RPMI8226 (cell line): ENCODE measurements at regions not wholly inside any gene's neighbourhood (a gene's known extent, or its start where the extent isn't known, plus 50 kb on each side); places are given as distances from the start of the nearest gene placed in this dataset.
"Not testable (repeated sequence)": the region's sequence is repeated elsewhere in the genome, so short reads cannot be mapped to it uniquely, and the experiment has no call there.

Source experiments
- DNase-seq: peaks from one replicate; pipeline ENCODE4 v3.0.0-alpha.2; 2015

DNA sequence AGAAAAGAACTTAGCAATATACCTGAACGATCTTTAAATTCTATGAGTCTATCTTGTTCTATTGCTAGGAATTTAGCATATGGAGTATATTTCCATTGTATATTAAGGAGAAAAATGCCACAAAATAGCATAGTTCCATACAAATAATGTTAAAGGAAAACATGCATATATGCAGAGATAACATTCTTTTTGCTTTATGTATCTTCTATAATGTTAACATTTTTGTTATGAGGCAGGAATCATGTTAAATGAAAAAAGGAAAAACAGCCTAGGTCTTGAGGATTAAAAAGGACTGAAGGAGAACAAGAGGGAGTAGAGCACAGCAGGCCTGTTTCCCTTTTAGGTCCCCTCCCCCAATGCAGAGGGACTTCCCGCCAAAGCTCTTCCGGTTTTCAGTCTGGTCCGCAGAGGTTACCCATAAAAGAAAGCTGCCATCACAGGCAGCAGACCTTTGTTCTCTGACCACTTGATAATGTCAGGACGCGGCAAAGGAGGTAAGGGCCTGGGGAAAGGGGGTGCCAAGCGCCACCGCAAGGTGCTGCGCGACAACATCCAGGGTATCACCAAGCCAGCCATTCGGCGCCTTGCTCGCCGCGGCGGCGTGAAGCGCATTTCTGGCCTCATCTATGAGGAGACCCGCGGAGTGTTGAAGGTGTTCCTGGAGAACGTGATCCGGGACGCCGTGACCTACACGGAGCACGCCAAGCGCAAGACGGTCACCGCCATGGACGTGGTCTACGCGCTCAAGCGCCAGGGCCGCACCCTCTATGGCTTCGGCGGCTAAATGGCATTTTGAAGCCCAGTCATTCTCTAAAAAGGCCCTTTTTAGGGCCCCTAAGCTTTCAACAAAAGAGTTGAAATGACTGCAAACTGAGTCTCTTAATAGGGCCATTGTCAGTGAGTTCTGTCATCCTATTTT is 108.4 kb upstream of the PRSS16 start:
- peak; percentile 96 for DNase-seq

DNA sequence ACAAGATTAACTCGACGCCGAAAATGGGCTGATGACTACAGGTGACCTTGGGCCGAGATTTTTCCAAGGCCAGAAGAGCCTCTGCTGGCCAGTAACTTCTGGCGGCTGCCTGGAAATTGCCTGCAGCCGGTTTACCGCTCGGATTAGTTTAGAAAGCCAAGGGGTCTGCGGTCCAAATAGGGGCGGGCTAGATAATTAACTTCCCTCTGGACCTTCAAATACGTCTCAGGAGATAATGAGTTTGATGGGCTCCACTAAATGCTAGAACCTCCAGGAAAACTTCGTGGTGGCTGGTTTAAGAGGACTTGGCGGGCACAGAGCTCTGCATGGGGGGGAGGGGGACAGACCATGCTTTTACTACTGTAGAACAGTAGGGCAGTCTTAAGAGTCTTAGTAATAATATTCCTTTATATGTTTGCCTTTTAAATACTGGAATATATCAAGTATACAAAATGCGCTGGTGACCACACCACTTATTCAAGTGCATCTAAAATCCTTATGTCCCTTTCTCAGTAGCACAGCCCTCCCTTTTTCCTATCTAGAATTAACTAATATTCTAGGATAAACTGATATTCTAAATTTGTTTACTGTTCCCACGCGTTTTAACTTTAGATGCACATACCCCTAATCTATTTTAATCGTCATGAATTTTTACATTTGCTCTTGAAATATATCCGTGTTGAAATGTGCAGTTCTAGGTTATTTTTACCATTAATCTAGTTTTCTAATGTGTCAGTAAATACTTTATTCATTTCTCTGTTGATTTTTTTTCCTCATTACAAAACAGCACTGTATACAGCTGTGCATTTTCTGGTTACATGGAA is 107.5 kb upstream of the PRSS16 start:
- peak; percentile 81 for DNase-seq

DNA sequence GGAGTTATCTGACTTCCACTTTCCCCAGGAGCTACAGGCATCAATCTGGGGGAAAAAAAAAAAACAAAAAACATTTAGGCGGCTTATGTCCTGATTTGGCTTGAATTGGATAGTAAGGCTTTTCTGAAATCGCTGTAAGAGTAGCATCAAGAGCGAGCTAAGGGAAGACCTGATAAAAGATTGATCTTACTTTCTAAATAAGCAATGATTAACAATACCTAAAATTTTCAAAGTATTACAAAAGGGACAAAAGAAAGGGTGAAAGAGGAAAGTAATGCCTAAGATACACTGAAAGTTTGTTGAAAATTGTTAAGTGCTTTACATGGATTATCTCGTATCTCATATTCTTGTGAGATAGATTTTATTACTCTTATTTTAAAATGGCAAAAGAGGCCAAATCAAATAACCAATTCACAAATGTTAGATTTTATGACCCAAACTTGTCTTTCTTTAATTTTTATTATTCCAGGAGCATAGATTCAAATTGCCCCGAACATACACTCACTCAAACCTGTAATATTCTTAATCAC is 106.4 kb upstream of the PRSS16 start:
- DNase-seq = no peak

DNA sequence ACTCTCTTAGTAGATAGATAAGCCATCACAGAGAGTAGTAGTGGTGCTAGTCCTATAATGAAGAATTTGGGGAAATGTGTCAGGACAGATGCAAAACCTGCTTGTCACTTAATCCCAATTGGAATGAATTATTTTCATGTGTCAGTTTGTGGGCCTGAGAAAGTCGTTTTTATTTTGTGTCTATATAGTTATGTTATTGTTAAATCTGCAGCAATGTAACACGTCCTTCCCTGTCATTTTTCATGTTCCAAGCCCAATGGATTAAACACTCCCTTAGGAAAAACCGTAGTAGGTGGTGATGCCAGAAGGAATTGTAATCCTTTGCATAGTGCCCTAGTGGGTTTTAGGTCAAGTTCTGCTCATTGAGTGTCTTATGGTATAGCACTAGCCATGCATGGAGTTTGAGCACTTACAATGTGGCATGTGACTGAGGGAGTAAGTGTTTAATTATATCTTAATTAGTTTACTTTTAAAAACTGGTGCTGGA is 105.9 kb upstream of the PRSS16 start:
- DNase-seq = no peak

DNA sequence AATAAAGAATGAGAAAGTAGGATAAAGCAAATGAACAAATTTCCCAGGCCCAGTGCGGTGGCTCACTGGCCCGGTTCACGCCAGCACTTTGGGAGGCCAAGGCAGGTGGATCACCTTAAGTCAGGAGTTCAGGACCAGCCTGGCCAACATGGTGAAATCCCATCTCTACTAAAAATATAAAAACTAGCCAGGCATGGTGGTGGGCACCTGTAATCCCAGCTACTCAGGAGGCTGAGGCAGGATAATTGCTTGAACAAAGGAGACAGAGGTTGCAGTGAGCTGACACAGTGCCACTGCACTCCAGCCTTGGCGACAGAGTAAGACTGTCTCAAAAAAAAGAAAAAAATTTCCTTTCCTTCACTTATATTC is 104.5 kb upstream of the PRSS16 start:
- DNase-seq = not testable (repeated sequence)

DNA sequence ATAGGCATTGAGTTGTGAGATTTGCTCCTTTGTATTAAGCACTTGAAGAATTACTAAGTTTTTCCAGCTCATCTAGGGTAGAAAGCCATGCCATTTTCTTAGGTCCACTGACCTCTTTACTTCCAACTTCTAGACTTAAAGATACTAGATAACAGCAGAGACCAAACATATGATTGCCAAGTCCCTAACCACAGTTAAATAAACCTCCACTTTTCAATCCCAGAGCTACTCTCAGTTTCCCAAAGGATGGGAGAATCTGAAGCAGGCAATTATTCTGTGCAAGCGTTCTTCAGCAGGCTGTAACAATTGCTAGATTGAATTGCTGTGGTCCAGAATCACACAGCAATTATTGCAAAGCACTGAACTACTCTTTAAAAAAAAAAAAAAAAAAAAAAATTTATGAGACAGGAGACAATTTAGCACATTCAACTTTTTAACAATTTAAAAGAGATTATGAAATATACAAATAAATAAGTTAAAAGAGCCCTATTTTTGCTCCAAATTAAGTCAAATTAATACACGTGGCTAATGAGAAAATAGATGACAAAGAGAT is 104.0 kb upstream of the PRSS16 start:
- DNase-seq = no peak

DNA sequence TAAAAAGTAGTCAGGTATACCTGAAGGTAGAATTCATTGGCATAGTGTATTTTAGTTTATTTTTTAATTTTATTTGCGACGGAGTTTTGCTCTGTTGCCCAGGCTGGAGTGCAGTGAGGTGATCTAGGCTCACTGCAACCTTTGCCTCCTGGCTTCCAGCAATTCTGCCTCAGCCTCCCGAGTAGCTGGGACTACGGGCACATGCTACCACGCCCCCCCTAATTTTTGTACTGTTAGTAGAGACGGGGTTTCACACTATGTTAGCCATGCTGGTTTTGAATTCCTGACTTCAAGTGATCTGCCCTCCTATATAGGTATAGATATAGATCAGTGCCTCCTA is 102.8 kb upstream of the PRSS16 start:
- DNase-seq = peak; percentile 69

DNA sequence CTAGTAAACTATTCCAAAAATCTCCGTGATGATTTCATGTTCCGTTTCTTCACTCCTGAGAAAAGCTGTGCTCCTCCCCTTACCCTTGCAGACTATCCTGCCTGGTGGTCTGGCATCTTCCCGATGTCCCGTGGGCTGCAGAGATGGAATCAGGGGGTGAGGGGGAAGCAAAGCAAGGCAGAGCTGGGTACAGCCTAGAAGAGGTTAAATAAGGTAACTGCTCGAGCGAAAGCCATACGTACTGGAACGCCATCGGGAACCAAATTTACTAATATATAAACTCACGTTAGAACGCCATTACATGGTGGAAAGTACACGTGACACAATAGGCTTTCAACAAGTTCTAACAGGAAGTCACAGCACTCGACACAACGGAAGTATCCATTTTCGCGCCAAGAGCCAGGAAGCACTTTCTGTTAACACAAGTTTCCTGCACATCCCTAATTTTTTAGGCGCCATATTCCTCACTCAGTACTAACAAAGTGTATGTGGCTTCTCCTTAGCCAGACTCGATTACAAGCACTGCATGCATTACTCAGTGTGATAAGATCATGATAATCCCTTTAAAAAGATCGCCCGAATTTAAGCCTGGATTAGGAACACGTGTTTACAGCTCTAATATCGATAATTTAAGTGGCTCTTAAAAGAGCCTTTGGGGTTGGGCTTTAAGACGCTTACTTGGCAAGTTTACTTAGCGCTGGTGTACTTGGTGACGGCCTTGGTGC is 101.6 kb upstream of the PRSS16 start:
- DNase-seq = peak; percentile 94

DNA sequence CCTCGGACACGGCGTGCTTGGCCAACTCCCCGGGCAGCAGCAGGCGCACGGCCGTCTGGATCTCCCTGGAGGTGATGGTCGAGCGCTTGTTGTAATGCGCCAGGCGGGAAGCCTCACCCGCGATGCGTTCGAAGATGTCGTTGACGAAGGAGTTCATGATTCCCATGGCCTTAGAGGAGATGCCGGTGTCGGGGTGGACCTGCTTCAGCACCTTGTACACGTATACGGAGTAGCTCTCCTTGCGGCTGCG is 101.1 kb upstream of the PRSS16 start:
- DNase-seq = not testable (repeated sequence)

DNA sequence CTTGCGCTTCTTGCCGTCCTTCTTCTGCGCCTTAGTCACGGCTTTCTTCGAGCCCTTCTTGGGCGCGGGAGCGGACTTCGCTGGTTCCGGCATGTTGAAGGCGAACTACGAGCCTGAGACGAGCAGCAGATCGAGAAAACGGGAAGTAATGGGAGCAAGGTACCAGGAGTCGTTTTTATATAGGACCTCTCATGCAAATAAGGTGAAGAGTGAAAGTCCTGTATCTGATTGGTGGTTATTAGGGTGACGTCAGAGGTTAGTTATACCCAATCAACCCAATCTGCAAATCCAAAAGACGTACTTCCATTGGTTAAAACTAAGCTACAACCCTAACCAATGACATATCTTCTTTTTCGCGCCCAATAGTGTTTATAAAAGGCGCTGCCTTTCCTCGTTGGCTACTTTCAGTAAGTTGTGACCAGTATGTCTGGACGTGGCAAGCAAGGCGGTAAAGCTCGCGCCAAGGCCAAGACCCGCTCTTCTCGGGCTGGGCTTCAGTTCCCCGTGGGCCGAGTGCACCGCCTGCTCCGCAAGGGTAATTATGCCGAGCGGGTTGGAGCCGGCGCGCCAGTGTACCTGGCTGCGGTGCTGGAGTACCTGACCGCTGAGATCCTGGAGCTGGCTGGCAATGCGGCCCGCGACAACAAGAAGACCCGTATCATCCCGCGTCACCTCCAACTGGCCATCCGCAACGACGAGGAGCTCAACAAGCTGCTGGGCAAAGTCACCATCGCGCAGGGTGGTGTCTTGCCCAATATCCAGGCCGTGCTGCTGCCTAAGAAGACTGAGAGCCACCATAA is 100.6 kb upstream of the PRSS16 start:
- peak; percentile 97 for DNase-seq

DNA sequence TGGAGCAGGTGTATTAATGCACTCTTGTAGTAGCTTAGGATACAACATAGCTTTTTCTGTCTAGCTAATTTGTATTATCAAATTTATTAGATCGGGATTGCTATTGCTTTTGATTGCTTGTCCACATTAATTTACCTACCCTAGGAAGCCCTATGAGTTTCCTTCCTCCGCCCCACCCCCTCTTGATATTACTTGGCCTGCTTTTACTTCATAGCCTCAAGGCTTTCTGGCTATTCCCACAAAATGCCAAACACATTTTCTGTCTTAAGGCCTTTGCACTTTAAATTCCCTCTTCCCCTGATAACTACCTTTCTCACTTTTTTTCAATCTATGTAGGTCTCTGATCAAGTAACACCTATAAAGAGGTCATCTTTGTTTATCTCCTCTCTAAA is 99.1 kb upstream of the PRSS16 start:
- DNase-seq = no peak

DNA sequence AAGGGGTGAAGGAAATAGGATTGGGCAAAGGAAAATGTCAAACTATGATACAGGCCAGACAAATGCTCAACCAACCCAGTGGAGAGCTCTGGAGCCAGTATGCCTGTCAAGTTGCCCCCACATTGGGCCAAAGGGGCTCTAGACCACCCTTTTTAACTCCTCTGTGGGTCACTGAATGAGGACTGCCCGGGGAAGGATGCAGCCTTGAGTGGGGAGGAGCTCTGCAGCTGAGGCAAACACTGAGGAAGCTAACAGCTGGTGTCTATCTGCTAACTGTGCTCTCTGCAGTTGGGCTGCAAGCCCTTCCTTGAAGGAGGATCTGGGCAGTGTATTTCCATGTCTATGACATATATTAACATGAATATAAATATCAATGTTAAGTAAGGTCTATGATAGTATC is 98.4 kb upstream of the PRSS16 start:
- DNase-seq = no peak

DNA sequence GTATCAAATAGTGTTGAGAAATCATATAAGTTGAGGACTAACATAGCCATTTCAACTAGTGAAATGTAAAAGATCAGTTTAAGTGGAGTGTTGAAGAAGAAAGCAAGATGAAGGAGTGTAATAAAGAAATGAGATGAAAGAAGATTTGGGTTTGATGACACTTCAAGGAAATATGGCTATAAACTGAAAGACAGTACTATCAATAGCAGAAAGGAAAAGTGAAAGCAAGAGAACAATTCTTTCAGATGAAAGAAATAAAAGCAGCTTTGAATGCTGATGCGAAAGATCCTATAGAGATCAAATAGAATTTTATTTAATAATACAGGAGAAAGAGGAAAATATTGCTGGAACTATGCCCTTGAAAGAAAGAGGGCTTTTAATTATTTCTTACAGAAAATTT is 92.8 kb upstream of the PRSS16 start:
- no peak for DNase-seq

DNA sequence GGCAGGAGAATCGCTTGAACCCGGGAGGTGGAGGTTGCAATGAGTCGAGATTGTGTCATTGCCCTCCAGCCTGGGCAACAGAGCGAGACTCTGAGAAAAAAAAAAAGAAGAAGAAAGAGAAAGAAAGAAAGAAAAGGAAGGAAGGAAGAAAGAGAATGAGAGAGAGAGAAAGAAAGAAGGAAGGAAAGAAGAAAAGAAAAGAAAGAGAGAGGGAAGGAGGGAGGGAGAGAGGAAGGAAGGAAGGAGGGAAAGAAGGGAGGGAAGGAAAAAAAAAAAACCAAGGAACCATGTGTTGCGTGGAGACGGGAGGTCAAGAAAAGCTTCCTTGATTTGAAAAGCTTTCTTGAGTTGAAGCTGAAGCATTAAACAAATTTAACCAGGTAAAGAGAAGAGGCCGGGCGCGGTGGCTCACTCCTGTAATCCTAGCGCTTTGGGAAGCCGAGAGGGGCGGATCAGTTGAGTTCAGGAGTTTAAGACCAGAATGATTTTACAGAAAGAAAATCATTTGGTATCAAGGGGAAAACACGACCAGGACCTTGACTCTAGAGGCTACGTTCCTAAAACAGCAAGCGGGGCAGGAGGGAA is 90.5 kb upstream of the PRSS16 start:
- DNase-seq = no peak

DNA sequence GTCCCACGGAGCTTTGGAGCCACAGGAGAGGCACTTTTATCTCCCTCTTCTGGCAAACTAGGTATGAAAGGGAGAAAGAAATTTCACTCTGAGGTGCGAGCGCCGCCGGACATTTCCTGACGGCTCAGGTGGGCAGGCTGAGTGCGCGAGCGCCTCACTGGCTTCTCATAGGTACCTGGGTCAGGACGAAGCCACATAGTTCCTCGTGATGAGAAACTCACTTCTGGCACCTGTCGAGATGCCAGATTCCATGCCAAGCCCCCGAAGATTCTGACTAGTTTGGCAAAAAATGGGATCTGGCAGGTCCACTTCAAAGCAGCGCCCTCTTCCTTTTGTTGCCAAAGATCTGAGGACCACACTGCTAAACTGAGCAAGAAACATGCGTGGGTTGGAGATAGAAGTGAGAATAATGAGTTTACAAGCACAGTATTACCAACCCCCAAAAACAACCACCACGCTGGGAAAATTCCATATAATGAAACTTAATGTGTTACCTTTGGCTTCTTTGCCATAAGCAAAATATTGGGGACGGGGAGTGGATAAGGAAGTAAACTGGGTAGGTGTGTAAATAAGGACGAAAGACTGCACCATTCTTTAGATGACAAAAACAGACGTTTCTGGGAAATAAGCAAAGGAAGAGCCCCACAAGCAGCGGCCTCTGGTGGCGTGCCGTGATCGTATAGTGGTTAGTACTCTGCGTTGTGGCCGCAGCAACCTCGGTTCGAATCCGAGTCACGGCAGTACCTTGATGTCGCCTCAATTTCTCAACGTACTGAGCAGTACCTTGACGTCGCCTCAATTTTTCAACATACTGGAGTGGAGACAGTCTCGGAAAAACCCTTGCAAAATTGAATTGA is 89.8 kb upstream of the PRSS16 start:
- DNase-seq = peak; percentile 85

DNA sequence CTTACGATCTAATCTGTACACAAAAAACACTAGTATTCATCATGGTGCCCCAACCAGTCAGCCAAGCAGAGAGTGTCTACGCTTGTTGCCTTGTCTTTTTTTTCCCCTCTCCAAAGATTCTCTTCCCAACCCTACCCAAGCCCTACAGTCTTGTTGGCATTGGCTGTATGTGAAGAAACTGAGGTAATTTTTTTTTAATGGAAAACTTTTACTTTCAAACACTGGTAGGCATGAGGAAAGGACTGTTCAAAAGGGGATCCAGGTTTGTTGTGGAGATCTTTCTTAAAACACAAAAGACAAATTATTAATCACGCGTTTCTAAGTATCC is 89.2 kb upstream of the PRSS16 start:
- no peak for DNase-seq

DNA sequence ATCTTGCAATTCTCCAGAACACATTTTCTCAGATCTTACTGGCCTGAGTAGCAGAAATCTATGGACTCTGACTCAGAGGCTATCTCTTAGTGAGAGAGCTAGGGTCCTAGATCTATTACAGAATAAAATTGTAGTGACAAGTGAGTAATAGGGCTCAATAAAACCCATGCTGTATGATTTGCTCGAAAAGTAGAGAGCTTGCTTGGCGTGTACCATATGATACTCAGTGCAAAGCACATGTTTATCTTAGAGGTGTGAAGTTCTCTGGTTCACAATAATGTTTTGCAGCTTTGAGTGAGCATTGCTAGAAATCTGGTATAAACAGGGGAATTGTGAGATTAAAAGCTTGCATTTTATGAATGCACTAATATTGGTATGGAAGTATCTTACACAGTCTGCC is 87.8 kb upstream of the PRSS16 start:
- no peak for DNase-seq

DNA sequence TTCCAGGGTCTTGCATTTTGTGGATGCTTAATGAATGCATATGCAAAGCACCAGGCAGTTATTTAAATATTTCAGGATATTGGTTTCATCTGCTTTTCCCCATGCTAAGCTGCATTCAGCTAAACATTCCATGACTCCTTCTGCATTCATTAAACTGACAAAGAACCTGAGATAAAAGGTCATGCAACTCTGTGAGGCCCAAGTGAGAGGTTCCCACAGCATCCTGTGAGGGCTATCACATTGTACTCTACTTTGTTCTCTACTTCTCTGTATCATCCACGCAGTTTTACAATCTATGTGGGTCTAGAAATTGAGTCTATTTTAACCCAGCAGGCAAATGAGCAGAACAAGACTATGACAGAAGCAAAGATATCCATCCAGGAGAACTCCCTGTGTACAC is 86.4 kb upstream of the PRSS16 start:
- DNase-seq = no peak

DNA sequence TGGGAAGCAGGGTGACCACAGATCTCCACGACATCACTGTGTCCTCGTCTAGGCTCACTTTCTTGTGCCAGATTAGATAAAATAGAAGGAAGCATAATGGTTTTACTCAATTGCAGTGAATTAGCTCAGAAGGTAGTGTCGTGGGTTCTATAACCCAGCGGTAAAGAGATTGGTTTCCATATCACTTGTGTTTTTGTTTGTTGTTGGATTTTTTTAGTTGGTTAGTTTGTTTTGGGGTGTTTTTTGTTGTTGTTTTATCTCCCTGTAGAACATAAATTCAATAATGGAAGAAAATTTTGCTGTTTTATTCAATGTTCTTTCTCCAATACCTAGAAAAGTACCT is 85.9 kb upstream of the PRSS16 start:
- DNase-seq = no peak

DNA sequence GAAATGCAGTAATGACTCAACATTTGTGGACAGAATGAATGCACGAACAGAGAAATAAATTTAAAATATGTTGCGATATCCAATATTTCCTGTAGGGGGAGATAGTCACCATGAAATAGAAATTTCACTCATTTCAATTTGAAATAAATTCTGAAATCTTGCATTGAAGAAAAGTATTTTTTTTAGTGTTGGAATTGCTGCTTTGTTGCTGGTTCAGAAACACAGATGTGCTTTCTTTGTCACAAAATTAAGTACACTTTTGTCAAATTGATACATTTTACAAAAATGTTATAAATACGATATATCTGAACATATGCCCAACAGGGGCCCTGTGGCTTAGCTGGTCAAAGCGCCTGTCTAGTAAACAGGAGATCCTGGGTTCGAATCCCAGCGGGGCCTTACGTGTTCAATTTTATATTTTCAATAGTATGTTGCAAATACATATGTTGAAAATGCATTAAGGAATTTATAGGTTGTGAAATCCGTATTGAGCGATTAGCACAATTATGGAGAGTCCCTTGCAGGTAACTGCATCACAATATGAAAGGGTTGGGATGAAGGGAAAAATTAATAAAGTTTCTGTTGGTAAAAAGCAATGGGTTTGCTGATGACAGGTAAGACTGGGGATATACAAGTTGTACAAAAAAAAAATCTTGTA is 85.4 kb upstream of the PRSS16 start:
- peak; percentile 71 for DNase-seq

DNA sequence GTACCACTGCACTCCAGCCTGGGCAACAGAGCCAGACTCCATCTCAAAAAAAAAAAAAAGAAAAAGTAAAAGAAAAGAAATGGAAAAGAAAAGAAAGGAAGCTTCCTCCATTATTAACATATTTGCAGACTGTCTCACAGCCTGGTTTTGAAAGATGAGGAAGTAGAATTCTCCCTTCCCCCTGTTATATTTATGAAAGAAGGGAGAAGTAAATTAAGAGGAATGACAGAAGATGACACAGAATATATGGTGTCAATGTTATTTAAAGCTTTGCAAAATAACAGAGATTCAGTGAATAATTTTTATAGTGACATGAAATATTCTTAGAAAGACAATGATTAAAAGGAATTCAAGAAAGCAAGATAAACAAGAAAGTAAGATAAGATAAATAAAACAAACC is 83.7 kb upstream of the PRSS16 start:
- DNase-seq = no peak
